Peyer's patch (tissue), 4 donors: ENCODE measurements at regions not wholly inside any gene's neighbourhood (a gene's known extent, or its start where the extent isn't known, plus 50 kb on each side); places are given as distances from the start of the nearest gene placed in this dataset.

Source experiments
- POLR2A ChIP-seq, 2 donors: fragments of 450-650 bp; IDR thresholded peaks; one replicate each; pipeline ENCODE4 v1.5.1; 2017; ENCODE audit warnings: antibody characterized with exemption in 2 of 2, mild to moderate bottlenecking in 2 of 2, moderate library complexity in 2 of 2
- TF ChIP-seq, protein P1 (sequence below), 6 experiments: fragments of 450-650 bp in 4 of 6; fragments of 200-600 bp in 2 of 6; sonication (generic) in 1 of 6; IDR thresholded peaks; one replicate each; pipeline ENCODE4 v1.5.1; 2017 to 2019; ENCODE audit warnings: antibody characterized with exemption in 6 of 6, mild to moderate bottlenecking in 3 of 6, moderate library complexity in 1 of 6

DNA sequence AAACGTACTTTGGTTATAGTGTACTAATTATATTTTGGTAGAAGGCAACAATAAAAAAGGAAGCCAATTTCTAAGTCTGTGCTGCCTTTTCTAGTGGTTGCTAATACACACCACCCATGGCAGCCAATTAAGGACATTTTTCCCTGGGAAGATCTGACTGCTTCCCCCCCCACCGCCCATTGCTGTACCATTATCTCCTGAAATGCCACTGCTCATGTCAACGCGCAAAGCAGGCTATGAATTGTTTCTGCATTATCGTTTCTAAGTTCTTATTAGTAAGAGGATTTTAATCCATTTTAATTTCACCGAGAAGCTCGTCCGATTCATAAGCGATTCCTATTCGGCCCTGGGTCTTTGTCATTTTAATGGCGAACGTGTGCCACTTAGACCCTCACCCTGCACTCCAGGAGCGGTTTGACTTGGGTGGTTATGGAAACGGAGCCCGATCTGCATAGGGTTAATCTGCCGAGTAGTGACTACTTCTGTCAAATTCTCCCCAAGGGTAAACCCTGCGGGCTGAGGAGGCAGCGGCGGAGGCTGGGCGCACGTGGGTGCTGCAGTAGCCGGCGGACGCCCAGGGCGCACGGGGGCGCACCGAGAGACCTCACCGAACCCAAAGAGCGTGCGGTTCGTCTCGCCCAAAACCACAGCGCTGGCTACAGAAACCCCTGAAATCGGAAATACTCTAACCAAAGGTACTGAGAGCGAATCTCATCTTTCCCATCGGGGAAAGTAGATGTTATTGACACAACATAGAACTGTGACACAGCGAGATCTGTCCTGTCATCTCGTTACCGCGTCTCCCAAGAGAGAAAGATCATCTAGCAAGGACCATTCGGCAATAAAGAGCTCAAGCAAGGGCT is 55.8 kb upstream of the SHC3 start:
- TF ChIP-seq, protein P1, sequence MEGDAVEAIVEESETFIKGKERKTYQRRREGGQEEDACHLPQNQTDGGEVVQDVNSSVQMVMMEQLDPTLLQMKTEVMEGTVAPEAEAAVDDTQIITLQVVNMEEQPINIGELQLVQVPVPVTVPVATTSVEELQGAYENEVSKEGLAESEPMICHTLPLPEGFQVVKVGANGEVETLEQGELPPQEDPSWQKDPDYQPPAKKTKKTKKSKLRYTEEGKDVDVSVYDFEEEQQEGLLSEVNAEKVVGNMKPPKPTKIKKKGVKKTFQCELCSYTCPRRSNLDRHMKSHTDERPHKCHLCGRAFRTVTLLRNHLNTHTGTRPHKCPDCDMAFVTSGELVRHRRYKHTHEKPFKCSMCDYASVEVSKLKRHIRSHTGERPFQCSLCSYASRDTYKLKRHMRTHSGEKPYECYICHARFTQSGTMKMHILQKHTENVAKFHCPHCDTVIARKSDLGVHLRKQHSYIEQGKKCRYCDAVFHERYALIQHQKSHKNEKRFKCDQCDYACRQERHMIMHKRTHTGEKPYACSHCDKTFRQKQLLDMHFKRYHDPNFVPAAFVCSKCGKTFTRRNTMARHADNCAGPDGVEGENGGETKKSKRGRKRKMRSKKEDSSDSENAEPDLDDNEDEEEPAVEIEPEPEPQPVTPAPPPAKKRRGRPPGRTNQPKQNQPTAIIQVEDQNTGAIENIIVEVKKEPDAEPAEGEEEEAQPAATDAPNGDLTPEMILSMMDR (IDR thresholded peaks at IDR 0.05): no peak
- no peak for TF ChIP-seq POLR2A (IDR thresholded peaks at IDR 0.05)
